HUES48 (cell line): ENCODE measurements at regions not wholly inside any gene's neighbourhood (a gene's known extent, or its start where the extent isn't known, plus 50 kb on each side); places are given as distances from the start of the nearest gene placed in this dataset.

Experiments
- H3K27ac ChIP-seq: one replicate; pipeline ENCODE4 v1.7.0; 2013; ENCODE audit warnings: low read depth, low read length, inconsistent platforms
- H3K27me3 ChIP-seq: 2 replicates; pipeline ENCODE4 v1.6.1; 2013; ENCODE audit warnings: mild to moderate bottlenecking, low read length; ENCODE audit not compliant: control insufficient read depth, insufficient read depth
- H3K36me3 ChIP-seq: 2 replicates; pipeline ENCODE4 v1.6.1; 2013; ENCODE audit warnings: low read length; ENCODE audit not compliant: control insufficient read depth, insufficient read depth
- H3K4me1 ChIP-seq: 2 replicates; pipeline ENCODE4 v1.6.1; 2013; ENCODE audit warnings: mild to moderate bottlenecking, low read length; ENCODE audit not compliant: control insufficient read depth, insufficient read depth
- H3K4me3 ChIP-seq: 2 replicates; pipeline ENCODE4 v1.5.1; 2013; ENCODE audit warnings: mild to moderate bottlenecking, low read depth, low read length
- H3K9ac ChIP-seq: 2 replicates; pipeline ENCODE4 v1.6.1; 2013; ENCODE audit warnings: mild to moderate bottlenecking, low read depth, low read length, moderate library complexity
- H3K9me3 ChIP-seq: 2 replicates; pipeline ENCODE4 v1.6.1; 2013; ENCODE audit warnings: low read length; ENCODE audit not compliant: control insufficient read depth, insufficient read depth

DNA sequence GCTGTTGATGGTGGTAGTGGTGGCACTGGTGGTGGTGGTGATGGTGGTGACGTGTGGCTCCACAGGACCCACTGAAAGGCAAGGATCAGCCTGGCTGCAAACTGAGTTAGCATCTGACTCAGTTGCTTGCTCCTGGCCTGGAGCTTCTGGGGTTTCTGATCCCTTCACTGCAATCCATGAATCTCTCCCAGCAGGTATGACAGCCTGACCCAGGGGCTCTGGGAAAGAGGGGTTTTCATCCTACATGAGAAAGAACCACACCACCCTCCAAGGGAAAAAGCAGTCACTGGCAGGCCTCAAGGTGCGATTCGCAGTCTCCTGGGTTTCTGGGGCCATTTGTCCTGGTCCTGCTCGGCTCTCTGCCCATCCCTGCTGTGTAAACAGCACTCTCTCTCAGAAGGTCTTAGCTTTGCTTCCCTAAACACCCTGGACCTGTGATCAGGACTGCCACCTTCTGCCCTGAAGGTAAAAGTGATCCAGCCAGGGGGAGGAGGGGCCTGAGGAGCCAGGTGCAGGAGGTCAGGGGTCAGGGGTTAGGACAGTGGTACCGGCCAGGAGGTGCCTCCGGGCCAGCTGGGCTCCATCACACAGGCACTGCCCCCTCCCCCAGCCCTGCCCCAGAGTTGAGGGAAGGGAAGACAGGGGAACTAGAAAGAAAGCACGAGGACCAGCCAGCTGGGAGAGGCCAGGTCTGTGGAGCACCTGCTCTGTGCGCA is 152.0 kb downstream of the BMP7 start:
- H3K9me3 ChIP-seq, result no peaks in the 10 kb centered on the region

DNA sequence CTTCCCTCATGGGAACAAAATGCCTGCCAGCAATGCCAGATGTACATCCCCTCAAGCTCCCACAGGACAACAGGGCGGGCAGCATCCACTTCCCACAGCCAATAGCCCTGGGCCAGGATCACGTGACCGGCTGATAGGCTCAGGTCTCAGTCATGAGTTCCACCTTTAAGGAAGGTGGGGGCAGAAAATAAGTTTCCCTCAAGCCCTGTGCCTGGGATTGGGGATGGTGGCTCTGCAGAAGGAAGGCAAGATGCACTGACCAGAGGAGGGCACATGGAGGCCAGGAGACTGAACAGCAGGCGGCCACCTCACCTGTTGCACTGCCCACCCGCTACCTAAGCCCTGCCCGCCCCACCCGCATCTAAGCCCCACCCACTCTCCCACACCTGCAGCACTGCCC is 149.1 kb downstream of the BMP7 start:
- H3K9me3 ChIP-seq, result no peaks in the 10 kb centered on the region
- no peak overlapping the region for H3K27ac ChIP-seq
- no peak overlapping the region for H3K4me3 ChIP-seq
- no peaks in the 10 kb centered on the region for H3K4me1 ChIP-seq
- no peak overlapping the region for H3K9ac ChIP-seq
- H3K36me3 ChIP-seq, result no peaks in the 10 kb centered on the region
- no peaks in the 10 kb centered on the region for H3K27me3 ChIP-seq

More for the DNA sequence above, 152.0 kb downstream of the BMP7 start:
- Histone ChIP-seq H3K9ac (no peak overlapping the region), H3K27ac (no peak overlapping the region), H3K4me1 (no peaks in the 10 kb centered on the region), H3K27me3 (no peaks in the 10 kb centered on the region), H3K36me3 (no peaks in the 10 kb centered on the region), H3K4me3 (no peak overlapping the region)

DNA sequence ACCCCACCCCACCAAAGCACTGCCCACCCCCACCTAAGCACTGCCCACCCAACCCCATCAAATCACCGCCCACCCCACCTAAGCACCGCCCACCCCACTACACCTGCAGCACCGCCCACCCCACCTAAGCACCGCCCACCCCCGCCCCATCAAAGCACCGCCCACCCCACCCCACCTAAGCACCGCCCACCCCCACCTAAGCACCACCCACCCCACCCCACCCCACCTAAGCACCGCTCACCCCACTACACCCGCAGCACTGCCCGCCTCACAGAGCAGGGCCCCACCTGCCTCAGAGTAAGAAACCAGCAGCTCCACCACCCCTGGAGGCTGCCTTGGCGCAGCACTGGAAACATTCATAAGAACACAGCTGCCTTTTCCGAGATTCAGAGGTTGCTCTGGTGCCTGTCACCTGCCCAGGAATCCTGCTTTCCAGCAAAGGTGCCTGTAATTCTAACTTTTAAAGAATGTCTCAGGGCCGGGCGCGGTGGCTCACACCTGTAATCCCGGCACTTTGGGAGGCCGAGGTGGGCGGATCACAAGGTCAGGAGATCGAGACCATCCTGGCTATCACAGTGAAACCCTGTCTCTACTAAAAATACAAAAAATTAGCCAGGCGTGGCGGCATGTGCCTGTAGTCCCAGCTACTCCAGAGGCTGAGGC is 148.2 kb downstream of the BMP7 start:
- Histone ChIP-seq H3K27me3 (no peaks in the 10 kb centered on the region), H3K9ac (no peak overlapping the region), H3K4me1 (no peaks in the 10 kb centered on the region), H3K27ac (no peak overlapping the region), H3K36me3 (no peaks in the 10 kb centered on the region), H3K9me3 (no peaks in the 10 kb centered on the region), H3K4me3 (no peak overlapping the region)
